HG03565 (cell line): ENCODE measurements at regions not wholly inside any gene's neighbourhood (a gene's known extent, or its start where the extent isn't known, plus 50 kb on each side); places are given as distances from the start of the nearest gene placed in this dataset.

Source experiments
- ATAC-seq: cut with Tn5 transposase; IDR thresholded peaks from one replicate; pipeline ENCODE4 v1.9.1; 2021; ENCODE audit warnings: mild to moderate bottlenecking, moderate library complexity; ENCODE audit not compliant: unreplicated experiment

DNA sequence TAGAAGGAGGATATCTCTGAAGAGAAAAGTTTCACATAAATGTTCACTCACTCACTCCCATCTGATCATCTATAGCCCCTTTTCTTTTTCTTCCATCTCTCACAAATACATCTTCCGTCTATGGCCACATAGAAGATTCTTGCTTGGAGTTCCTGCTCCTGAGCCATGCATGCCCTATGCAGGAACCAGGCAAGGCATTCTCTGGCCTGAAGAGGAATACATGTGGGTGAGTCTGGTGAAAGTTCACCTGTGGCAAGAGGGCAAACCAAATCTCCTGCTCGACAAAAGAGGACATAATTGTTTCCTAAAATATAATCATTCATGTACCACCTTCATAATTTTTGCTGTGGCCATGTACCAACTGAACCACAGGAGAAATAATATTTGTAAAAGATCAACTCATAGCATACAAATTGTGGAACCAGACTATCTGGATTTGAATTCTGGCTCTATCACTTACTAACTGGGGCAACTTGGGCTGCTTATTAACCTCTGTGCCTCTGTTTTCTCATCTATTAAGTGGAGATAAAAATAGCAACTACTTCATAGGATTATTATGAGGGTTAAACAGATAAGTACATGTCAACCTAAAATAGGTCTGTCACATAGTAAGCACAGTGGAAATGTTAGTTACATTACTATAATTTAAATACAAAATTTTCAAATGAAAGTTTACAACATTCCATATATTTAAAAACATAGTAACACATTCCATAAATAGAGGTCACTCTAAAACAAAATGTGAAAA, 121.2 kb upstream of the NFIB start:
- no peak for ATAC-seq

DNA sequence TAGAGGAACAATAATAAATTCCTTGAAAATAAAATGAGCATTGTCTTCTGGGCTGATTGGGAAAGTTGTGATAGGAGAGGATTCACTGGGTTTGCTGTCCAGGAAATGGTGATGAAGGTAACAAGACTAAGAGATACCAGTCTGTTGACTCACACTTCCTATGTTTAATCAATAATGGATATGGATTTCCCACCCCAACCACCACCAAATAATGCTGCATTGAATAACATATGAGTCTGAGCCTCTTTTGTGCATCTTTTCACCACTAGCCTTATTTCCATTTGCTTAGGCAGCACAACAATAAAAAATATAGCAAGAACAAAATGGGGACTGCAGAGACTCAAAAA, 120.2 kb upstream of the NFIB start:
- ATAC-seq = no peak

DNA sequence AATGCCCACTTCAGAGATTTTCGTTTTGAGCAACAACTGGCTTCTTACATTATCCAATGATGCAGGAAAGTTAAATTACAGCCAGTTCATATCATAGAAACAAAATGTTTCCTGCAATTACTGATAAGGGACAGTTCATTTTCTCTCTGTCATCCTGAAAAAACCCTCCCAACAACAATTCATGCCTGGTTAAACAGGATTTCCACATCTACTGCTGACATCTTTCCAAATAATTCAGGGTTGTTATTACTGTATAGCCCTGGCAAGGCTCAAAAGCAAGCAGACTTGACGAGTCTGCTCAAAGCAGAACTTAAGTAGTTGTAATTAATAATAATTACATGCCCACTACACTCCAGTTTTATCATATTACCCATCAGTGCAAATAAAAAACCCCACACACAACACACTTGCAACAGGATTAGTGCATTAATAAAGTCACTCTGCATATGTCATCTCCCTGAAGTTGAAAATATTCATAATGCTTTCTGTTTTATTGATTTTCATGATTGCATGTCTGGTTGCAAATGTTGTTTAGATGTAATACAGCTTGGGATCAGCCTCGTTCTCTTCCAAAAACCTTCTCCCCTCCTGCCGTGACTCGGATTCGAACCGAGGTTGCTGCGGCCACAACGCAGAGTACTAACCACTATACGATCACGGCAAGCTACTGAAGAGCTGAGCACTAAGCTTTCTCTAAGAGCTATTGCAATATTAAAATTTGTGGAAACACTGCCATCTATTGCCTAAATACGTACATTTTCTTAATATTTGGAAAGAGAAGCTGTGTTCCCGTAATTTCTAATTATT, 119.6 kb upstream of the NFIB start:
- ATAC-seq = no peak

DNA sequence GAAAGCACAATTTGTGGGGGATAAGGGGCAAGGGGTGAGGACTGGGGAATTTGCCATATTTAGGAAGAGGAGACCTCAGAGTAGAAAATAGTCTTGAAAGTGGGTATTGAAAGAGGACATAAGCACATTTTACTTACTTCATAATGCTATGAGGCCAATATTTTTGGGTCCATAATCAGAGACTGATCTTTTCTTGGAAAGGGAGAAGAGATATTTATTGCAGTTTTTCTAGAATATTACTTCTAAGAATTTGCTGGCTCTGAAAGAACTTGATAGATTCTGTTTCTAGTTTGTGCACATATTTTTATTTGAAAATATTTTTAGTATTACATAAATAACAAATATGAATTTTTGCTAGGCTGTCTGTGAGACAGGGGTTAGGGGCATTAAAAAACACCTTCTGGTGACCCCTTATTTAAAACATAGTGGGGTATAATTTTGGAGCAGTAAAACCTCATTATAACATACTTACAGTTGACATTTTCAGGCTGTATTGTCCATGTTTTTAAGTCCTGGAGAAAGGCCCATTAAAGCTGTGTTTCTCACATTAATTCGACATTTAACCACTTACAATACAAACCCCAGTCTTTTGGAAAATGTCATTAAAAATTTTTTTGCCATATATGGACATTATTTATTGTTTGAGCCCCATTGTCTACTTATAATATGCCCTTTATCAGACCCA, 118.9 kb upstream of the NFIB start:
- ATAC-seq = no peak

DNA sequence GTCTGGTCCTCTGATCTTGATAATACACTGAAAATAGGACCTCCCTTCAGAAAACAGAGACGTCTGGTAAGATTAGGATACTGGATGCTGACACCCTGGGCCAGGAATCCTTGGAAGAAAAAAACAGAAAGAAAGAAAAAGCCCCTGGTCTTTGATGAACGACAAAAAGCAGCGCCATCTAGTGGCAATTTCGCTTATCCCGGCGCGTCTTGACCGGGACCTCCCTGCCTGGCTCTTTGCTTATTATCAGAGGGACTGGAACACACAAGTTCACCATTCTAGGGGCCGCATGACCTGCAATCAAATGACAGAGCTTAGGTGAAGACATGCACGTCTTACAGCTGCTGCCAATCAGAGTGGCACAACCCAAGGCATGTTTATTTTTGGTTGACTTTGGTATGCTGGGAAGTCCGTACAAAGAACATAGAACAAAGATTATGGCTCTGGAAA, 114.9 kb upstream of the NFIB start:
- no peak for ATAC-seq

DNA sequence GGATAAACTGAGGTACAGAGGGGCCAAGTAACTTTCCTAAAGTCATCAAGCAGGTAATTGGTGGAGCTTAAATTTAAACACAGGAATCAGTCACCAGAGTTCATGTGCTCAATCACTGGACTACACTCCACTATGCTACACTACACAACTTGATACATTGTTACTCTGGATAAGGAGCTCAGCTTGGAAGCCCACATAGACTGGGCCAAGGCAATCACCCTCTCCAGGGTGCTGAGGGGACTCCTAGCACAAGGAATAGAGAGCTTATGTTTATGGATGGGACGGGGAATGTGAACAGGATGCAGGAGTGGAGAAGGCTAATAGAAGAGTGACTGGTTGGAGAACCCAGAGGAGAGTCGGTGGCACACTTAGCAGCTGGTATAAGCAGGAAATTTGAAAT, 113.5 kb upstream of the NFIB start:
- ATAC-seq = no peak

DNA sequence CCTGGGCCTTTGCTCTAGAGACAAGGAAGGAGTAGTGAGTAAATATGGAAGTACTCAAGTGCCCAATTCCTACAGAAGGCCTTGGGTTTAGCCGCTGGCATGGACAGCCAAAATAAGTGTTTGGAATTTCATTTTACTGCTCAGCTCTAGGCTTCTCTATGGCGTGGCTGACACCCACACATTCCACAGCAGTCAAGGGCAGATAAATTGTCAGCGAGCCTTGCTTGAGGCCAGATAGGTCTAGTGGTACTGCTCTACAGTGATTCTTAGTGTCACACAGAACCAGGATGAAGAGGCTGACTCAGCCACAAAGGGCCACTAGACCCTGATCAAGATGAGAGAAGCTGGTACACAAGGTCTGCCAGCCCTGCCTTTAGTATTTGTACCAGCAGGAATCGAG, 111.0 kb upstream of the NFIB start:
- ATAC-seq = no peak

DNA sequence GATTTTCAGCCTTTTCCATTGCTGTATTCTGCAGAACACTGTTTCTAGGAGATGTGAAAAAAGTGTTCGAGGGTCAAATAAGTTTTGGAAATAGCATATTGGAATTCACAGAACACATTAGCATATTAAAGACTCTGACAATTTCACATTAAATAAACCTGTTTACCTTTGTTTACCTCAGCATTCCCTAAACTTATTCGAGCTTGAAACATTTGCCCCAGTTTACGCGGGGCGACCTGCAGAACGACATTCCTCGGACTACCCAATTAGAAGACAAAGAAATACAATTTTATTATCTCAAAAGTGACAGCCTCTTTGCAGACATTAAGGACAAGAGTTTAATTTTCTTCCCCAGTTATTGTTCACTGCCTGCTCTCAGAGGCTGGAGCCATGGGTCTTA, 110.3 kb upstream of the NFIB start:
- ATAC-seq = no peak

DNA sequence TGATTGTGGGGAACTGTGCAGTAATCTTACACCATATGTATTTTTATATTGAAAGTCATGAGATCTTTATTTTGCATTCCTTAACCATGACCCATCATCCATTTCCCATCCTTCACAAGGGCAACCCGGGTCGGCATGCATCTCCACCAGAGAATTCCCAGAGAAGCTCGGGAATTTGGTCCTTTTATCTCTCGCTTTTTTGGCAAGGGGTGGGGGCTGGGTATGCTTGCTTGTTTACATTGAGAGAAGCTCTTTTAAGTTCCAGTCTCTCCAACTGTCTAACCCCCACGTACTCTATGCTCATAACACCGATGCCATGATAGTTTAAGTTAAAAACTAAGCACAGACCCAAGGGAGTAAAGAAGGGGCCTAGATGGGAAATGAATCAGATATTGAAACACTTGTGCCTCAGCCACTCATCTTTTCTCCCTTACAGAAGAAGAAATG, 109.9 kb upstream of the NFIB start:
- no peak for ATAC-seq

DNA sequence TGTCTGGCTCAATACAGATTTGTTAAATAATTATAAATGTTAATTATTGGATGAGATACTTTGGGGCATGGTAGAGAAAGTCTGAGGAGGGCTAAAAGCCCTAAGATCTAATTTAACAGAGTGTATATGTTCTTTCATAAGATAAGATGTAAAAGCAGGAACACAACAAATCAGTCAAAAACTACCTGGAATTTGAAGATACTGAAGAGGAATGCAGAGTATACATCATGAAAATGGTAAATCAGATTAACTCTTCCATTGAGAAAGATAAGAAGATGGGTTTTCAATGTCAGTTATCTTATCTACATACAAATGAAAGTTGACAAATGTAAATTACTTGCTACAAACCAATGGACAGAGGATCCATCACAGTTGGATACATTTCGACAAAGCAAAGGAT, 107.3 kb upstream of the NFIB start:
- ATAC-seq = no peak

DNA sequence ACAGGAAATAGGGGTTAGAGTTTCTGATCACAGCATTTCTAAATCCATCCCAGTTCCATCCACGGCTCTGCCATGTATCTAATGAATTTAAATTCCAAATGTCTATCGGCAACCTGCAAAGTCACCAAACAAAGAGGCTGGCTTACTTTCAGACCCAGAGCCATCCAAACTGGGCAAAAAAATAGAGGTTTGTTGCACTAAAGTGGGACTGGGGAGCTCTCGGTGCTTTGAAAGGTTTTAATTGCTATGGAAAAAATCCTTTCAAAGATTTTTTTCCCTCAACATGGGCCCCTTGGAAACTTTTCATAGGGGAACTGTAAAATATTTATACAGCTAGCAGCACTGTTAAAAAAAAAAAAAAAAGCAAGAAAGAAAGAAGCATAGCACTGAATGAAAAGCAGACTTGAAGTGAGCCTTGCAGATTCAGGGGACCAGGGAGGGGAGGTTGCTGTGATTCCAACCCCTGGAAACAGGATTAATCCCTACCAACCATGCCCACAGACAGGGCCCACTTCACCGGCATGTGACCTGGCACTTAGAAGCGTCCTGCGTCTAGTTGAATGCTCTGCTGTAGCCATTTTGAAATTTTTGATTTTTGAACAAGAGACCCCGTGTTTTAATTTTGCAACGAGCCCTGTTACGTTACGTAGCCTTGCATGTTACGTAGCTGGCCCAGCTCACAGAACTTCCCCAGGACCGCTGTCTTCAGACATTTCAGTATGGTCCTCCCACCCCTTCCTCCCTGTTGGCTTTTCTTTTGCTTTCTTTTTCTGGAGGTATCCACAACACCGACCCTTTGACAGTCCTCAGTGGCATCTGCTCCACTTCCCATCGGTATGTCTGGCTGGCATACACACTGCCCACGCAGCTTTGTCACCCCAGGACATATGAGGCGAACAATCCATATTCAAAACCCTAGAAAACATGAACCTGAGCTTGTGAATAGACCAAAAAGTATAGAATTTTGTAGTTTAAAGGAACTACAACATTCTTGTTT, 105.3 kb upstream of the NFIB start:
- no peak for ATAC-seq

DNA sequence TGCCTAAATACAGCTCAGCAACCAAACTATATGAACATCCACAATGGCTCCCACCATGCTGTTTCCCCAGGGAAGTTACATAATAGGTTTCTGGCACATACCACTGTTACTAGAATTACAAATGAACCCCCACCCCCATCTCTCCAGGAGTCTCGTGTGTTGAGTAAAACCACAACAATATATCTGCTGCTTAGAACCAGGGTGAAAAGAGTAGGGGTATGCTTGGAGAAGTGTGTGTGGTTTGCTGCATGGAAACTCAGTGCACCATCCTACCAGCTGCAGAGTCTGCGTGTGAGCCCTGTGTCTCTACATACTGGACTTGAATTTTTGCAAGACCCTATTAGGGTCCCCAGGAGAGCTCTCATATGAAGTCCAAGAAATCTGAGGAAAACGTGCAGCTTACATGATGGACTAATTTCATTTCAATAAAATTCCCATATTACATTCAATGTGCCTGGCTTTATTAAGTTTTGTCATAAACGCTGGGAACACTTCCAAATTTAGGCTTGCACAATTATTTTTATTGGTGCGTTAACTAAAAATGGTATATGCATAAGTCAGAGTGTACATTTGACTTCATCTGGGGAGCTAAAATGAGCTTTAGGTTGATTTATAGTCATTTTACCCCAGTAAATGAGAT, 104.5 kb upstream of the NFIB start:
- ATAC-seq = no peak

DNA sequence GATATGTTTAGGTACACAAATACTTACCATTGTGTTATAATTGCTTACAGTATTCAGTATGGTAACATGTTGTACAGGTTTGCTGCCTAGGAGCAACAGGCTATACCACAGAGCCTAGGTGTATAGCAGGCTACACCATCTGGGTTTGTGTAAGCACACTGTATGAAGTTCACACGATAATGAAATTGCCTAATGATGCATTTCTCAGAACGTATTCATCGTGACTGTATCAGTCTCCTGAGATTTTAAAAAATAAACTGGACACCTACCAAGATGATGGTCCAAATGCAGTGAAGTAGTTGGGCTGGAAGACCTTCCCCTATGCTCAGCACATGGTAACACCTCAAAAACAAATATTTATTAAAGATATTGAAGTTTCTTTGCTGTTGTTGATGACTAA, 103.3 kb upstream of the NFIB start:
- no peak for ATAC-seq

DNA sequence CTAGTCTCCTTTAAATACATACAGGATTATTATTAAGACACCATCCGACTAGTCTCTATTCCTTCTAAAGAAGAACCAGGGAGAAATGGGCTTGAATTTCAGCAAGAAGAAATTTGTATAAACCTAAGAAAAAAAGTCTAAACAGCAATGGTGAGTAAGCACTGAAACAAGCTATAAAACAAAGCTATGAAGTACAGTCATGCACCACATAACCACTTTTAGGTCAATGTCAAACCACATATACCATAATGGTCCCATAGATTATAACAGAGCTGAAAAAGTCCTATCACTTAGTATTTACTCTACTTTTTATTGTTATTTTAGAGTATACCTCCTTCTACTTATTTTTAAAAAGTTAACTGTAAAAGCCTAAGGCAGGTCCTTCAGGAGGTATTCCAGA, 102.0 kb upstream of the NFIB start:
- no peak for ATAC-seq

DNA sequence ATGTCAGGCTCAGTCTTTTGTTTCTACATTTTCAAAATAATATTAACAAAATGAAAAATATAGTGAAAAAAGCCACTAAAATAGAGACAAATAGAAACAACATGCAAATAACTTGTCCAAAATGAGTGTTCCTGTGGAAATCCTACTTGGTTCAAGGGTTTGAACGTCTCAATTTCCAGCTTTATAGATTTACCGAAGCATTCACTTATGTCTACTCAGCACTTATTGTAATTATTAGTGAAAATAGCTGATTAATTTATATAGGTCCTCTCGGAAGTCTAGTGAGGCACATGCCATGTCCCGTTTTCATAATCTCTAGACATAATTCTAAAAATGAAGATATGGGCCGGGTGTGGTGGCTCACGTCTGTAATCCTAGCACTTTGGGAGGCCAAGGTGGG, 99.9 kb upstream of the NFIB start:
- ATAC-seq = no peak

DNA sequence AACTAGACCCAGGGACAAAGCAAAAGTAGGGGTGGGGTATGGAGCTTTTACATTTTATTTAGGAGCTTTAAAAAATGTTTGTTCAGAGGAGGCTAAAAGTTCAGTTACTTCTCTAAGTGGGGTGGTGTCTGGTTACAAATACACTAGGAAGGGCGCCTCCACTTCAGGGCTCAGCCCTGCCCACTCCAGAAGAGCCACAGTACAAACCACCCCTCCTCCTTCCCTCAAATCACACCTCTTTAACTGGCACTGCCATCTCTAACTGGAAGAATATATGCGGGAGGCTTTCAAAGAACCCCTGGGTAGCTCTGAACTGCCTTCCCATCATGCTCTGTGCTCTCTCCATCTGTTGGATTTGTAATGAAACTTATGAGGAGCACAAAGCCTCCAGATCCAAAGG, 98.8 kb upstream of the NFIB start:
- ATAC-seq = no peak

DNA sequence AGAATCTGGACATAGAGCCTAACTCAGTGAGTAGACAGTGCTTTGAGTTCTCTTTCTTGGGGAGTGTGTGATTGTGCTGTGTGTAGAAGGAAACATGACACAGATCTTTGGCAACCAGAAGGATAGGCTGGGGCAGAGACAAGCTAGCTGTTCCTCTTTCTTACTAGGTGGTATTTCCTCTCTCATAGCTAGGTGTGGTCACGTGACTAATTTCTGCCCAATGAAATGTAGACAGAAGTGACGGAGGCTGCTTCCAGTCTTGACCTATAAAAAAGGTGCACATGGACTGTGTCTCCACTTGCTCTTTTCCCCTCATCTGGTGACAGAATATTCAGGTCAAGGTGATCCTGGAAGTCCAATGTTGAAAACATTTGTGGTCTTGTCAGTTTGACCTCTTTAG, 92.5 kb upstream of the NFIB start:
- ATAC-seq = no peak

DNA sequence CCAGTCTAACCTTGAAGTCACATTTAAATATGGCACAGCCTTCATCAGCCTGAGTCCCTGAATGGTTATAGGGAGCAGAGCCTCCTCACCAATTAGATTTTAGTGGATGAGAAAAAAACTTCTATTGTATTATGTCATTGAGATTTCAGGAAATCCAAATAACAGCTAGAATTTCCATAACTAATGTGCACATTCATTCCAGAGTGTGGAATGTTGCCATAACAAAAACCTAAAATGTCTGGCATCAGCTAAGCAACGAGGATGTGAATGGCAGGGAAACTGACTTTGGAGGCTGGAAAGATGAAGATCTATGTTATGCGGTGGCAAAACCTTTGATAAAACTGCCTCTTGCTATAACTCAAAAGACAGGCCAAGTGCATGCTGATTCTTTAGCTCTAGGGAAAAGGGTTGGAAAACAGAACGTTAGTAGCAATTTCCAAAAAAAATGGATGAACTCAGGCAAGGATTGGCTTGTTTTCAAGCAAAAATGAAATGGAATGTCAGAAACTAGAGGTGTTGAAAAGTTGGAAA, 91.3 kb upstream of the NFIB start:
- no peak for ATAC-seq

DNA sequence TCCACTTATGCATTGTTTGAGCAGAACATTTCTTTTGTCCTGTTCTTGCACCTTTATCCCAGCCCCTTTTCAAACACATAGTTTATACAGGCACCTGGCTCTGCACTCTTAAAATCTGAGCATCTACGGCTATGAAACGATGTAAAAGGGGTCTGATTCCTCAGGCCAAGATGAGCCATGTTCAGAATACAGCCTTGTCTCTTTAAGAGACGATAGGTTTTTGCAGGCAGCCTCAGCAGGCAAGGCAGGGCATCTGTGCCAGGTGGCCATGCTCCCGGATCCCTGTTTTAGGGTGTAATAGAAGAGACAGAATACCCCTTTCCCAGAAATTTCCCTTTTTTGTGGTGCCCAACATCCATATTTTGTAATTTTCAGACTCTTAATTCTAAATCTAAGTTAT, 89.1 kb upstream of the NFIB start:
- ATAC-seq = no peak

DNA sequence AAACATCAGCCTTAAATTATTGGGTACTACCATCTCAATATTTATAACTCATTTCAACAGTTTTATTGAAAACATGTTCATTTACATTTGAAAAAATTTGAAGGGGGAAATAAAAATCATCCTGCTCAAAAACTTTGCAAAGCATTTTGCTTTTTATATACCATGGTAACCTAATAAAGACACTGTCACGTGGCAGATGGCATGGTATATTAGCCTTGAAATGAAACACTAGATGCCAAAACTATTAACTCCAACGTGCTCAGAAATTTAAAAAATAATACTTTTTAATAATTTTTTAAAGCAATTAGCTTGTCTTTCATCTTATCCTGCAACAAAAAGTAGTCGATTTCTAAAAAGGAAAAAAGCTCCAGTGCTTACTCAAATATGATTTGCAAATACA, 88.6 kb upstream of the NFIB start:
- no peak for ATAC-seq
